Natural killer cell treated with Interleukin-12 subunit alpha and Interleukin-12 subunit beta and Interleukin-15 and Interleukin-18, amount 100 ng/mL, for 72 hours (primary cell): ENCODE measurements at regions not wholly inside any gene's neighbourhood (a gene's known extent, or its start where the extent isn't known, plus 50 kb on each side); places are given as distances from the start of the nearest gene placed in this dataset.

Experiments
- ATAC-seq, 2 donors: fragments of 150-1000 bp; cut with Tn5 transposase in 1 of 2; sonication (Bioruptor Pico), chemical (Tn5 transposase) in 1 of 2; 2 replicates each; pipeline ENCODE4 v1.10.0; 2021
- DNase-seq: peaks from one replicate; pipeline ENCODE4 v3.0.0; 2022; ENCODE audit warnings: low spot score
- H3K27ac Mint-ChIP-seq, 2 donors: 1 replicate in 1 of 2; 2 replicates in 1 of 2; pipeline ENCODE4 v1.8.0; 2022; ENCODE audit warnings: mixed read lengths in 2 of 2, mild to moderate bottlenecking in 1 of 2, moderate library complexity in 1 of 2
- H3K27me3 Mint-ChIP-seq, 2 donors: 1 replicate in 1 of 2; 2 replicates in 1 of 2; pipeline ENCODE4 v1.8.0; 2022; ENCODE audit warnings: mixed read lengths in 2 of 2
- H3K36me3 Mint-ChIP-seq: one replicate; pipeline ENCODE4 v1.8.0; 2022; ENCODE audit warnings: mixed read lengths
- H3K4me1 Mint-ChIP-seq, 2 donors: 1 replicate in 1 of 2; 2 replicates in 1 of 2; pipeline ENCODE4 v1.8.0; 2022; ENCODE audit warnings: low read depth in 2 of 2, mixed read lengths in 2 of 2, mild to moderate bottlenecking in 1 of 2
- H3K4me3 Mint-ChIP-seq: one replicate; pipeline ENCODE4 v1.8.0; 2022; ENCODE audit warnings: mixed read lengths
- H3K9me3 Mint-ChIP-seq: 2 replicates; pipeline ENCODE4 v1.8.0; 2022; ENCODE audit warnings: mixed read lengths

- Mint-ChIP-seq H3K9me3 (peaks cover 5% of the 10 kb centered on the region), H3K4me1 (peaks cover 0 to 9% of the 10 kb centered on the region in 2 donors), H3K36me3 (peaks cover 6% of the 10 kb centered on the region), H3K27me3 (peaks cover 0 to 2% of the 10 kb centered on the region in 2 donors), H3K27ac (no peak overlapping the region), H3K4me3 (no peak overlapping the region)
- DNase-seq = no peak
- no peak for ATAC-seq
Observed at GRCh38 chr3:27990837-27991236, 250.6 kb upstream of the CMC1 start.

GRCh38 chr3:27993051-27993450 is 248.4 kb upstream of the CMC1 start:
- peaks cover 4 to 9% of the 10 kb centered on the region in 2 donors for H3K4me1 Mint-ChIP-seq
- DNase-seq = no peak
- H3K27me3 Mint-ChIP-seq = peaks cover 0 to 2% of the 10 kb centered on the region in 2 donors
- peaks cover 5% of the 10 kb centered on the region for H3K9me3 Mint-ChIP-seq
- H3K4me3 Mint-ChIP-seq = no peak overlapping the region
- H3K36me3 Mint-ChIP-seq = peaks cover 10% of the 10 kb centered on the region
- no peak for ATAC-seq
- H3K27ac Mint-ChIP-seq = peak overlapping the region in 1 of 2 donors; percentile 81

- peaks cover 5 to 12% of the 10 kb centered on the region in 2 donors for H3K4me1 Mint-ChIP-seq
- no peak overlapping the region for H3K4me3 Mint-ChIP-seq
- no peak for DNase-seq
- no peak overlapping the region for H3K27ac Mint-ChIP-seq
- no peak for ATAC-seq
- peaks cover 34% of the 10 kb centered on the region for H3K36me3 Mint-ChIP-seq
- no peaks in the 10 kb centered on the region for H3K27me3 Mint-ChIP-seq
- H3K9me3 Mint-ChIP-seq = peaks cover 8% of the 10 kb centered on the region
Observed at GRCh38 chr3:28000608-28001007, 240.8 kb upstream of the CMC1 start.

- no peaks in the 10 kb centered on the region for H3K27me3 Mint-ChIP-seq
- ATAC-seq = no peak
- DNase-seq = no peak
- H3K4me1 Mint-ChIP-seq = peaks cover 0 to 10% of the 10 kb centered on the region in 2 donors
- H3K36me3 Mint-ChIP-seq = peaks cover 11% of the 10 kb centered on the region
- no peak overlapping the region for H3K4me3 Mint-ChIP-seq
- H3K9me3 Mint-ChIP-seq = peaks cover 4% of the 10 kb centered on the region
- no peak overlapping the region for H3K27ac Mint-ChIP-seq
Observed at GRCh38 chr3:28008235-28008634, 233.2 kb upstream of the CMC1 start.

GRCh38 chr3:28012830-28013229 is 228.6 kb upstream of the CMC1 start:
- no peak for ATAC-seq
- H3K27ac Mint-ChIP-seq = peak overlapping the region in 1 of 2 donors; percentile 64
- H3K4me1 Mint-ChIP-seq = peaks cover 0 to 37% of the 10 kb centered on the region in 2 donors
- H3K9me3 Mint-ChIP-seq = no peaks in the 10 kb centered on the region
- no peaks in the 10 kb centered on the region for H3K36me3 Mint-ChIP-seq
- DNase-seq = no peak
- H3K4me3 Mint-ChIP-seq = no peak overlapping the region
- H3K27me3 Mint-ChIP-seq = no peaks in the 10 kb centered on the region

GRCh38 chr3:28013864-28014473 is 227.4 kb upstream of the CMC1 start:
- H3K9me3 Mint-ChIP-seq = no peaks in the 10 kb centered on the region
- peaks cover under 1 to 39% of the 10 kb centered on the region in 2 donors for H3K4me1 Mint-ChIP-seq
- ATAC-seq (no peak), DNase-seq (no peak)
- no peaks in the 10 kb centered on the region for H3K27me3 Mint-ChIP-seq
- no peak overlapping the region for H3K27ac Mint-ChIP-seq
- no peak overlapping the region for H3K4me3 Mint-ChIP-seq
- H3K36me3 Mint-ChIP-seq = no peaks in the 10 kb centered on the region

GRCh38 chr3:28018925-28019718 is 222.3 kb upstream of the CMC1 start:
- H3K27me3 Mint-ChIP-seq = no peaks in the 10 kb centered on the region
- no peak for ATAC-seq
- no peak overlapping the region for H3K4me3 Mint-ChIP-seq
- H3K9me3 Mint-ChIP-seq = peaks cover 14% of the 10 kb centered on the region
- H3K27ac Mint-ChIP-seq = peak overlapping the region in 1 of 2 donors; percentile 44
- peaks cover 20% of the 10 kb centered on the region for H3K36me3 Mint-ChIP-seq
- no peak for DNase-seq
- H3K4me1 Mint-ChIP-seq = peaks cover 26 to 36% of the 10 kb centered on the region in 2 donors

GRCh38 chr3:28019740-28020139 is 221.7 kb upstream of the CMC1 start:
- Mint-ChIP-seq H3K27me3 (no peaks in the 10 kb centered on the region), H3K4me3 (peak overlapping the region; percentile 34), H3K27ac (peak overlapping the region in 1 of 2 donors; percentile 44), H3K4me1 (peaks cover 26 to 35% of the 10 kb centered on the region in 2 donors), H3K9me3 (peaks cover 14% of the 10 kb centered on the region), H3K36me3 (peaks cover 23% of the 10 kb centered on the region)
- peak in 1 of 2 donors; percentile 65 for ATAC-seq
- DNase-seq = no peak

GRCh38 chr3:28022916-28023315 is 218.5 kb upstream of the CMC1 start:
- Mint-ChIP-seq H3K27me3 (peaks cover 0 to 2% of the 10 kb centered on the region in 2 donors), H3K9me3 (peaks cover 21% of the 10 kb centered on the region), H3K36me3 (peaks cover 38% of the 10 kb centered on the region), H3K27ac (peak overlapping the region in 1 of 2 donors; percentile 50), H3K4me3 (no peak overlapping the region), H3K4me1 (peaks cover 15 to 26% of the 10 kb centered on the region in 2 donors)
- ATAC-seq (no peak), DNase-seq (no peak)

- H3K9me3 Mint-ChIP-seq = peaks cover 22% of the 10 kb centered on the region
- no peak for DNase-seq
- H3K4me1 Mint-ChIP-seq = peaks cover 0 to 7% of the 10 kb centered on the region in 2 donors
- peaks cover 40% of the 10 kb centered on the region for H3K36me3 Mint-ChIP-seq
- peaks cover 0 to 7% of the 10 kb centered on the region in 2 donors for H3K27me3 Mint-ChIP-seq
- no peak overlapping the region for H3K4me3 Mint-ChIP-seq
- no peak for ATAC-seq
- no peak overlapping the region for H3K27ac Mint-ChIP-seq
Observed at GRCh38 chr3:28028554-28028953, 212.9 kb upstream of the CMC1 start.

- no peak overlapping the region for H3K4me3 Mint-ChIP-seq
- peaks cover 12% of the 10 kb centered on the region for H3K9me3 Mint-ChIP-seq
- peaks cover 0 to 12% of the 10 kb centered on the region in 2 donors for H3K4me1 Mint-ChIP-seq
- DNase-seq (no peak), ATAC-seq (no peak)
- H3K36me3 Mint-ChIP-seq = peaks cover 17% of the 10 kb centered on the region
- H3K27me3 Mint-ChIP-seq = peaks cover 4% of the 10 kb centered on the region in 2 donors
- H3K27ac Mint-ChIP-seq = no peak overlapping the region
Observed at GRCh38 chr3:28033059-28033784, 208.2 kb upstream of the CMC1 start.

- peaks cover 2 to 4% of the 10 kb centered on the region in 2 donors for H3K27me3 Mint-ChIP-seq
- H3K4me1 Mint-ChIP-seq = peaks cover 0 to 10% of the 10 kb centered on the region in 2 donors
- no peak overlapping the region for H3K27ac Mint-ChIP-seq
- DNase-seq (no peak), ATAC-seq (no peak)
- H3K36me3 Mint-ChIP-seq = peaks cover 10% of the 10 kb centered on the region
- H3K9me3 Mint-ChIP-seq = peaks cover 10% of the 10 kb centered on the region
- H3K4me3 Mint-ChIP-seq = no peak overlapping the region
Observed at GRCh38 chr3:28036599-28037575, 204.5 kb upstream of the CMC1 start.

GRCh38 chr3:28039234-28039633 is 202.2 kb upstream of the CMC1 start:
- ATAC-seq = no peak
- no peak for DNase-seq
- Mint-ChIP-seq H3K4me3 (no peak overlapping the region), H3K36me3 (no peaks in the 10 kb centered on the region), H3K9me3 (no peaks in the 10 kb centered on the region), H3K4me1 (peaks cover 0 to 11% of the 10 kb centered on the region in 2 donors), H3K27me3 (peaks cover 4 to 10% of the 10 kb centered on the region in 2 donors), H3K27ac (no peak overlapping the region)
